NCI-H526 (cell line): ENCODE measurements at regions not wholly inside any gene's neighbourhood (a gene's known extent, or its start where the extent isn't known, plus 50 kb on each side); places are given as distances from the start of the nearest gene placed in this dataset.

Experiments used
- DNase-seq, 2 experiments: peaks; one replicate each; lab custom pipeline; 2025; lab: John Stamatoyannopoulos, UW

DNA sequence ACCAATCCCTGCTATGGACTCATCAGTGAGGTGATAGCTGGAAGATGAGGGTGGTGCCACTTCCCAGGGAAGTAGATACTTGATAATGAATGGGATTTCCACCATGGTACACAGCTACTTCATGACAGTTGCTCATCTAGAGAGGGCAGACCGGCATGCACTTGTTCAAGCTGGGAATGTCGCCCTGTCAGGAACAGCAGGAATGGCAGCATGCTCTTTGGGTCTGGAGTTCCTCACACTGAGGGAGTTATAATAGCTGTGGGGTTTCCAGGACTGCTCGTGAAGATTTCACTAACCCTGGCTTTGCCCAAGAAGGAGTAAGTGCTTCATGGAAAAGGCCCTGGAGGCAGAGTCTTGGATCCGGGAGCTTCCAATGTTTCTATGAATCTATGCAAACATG, 129.2 kb downstream of the PSMG1 start:
- no peak for DNase-seq

DNA sequence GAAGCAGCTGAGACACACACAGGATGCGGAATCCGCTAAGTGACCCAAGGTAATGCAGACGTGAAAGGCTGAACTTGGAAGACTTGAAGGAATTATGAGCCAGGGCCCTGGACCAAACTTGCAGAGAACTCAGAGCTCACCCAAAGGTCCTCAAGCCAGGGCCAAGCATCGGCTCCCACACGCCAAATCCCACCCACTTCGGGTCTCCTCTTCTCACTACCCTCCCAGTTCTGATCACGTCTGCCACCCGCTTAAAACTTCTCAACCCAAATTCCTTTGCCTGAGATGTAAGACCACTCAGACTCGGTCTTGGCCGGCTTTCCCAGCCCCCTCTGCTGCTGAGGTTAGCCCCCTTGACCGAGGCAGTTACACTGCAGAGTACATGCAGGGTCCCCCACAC, 130.1 kb downstream of the PSMG1 start:
- DNase-seq = no peak

DNA sequence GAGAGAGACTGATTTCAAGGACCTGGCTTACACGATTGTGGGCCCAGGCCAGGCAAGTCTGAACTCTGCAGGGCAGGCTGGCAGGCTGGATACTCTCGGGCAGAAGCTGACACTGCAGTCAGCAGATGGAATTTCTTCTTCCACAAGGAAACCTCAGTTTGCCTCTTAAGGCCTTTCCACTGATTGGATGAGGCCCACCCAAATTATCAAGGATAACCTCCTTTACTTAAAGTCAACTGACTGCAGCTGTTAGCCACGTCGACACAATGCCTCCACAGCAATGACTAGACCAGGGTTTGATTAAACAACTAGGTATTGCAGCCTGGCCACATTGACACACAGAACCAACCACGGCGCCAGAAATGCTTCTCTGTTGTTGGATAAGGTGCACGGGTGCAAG, 130.5 kb downstream of the PSMG1 start:
- no peak for DNase-seq

DNA sequence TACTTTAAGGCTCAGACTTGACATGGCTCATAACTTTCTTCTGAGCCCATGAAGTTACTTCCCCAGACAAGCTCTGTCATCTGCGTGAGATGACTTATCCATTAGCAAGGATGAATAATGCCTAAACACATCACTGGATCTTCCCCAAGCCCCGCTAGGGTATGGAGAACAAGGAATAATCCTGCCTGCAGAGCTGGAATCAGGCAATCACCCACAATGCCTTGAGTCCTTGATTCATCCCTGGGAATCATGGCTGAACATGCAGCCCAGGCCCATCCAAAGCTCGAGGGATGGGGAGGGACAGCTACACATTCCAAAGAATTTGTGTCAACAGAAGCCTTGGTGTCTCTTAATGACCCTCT, 131.7 kb downstream of the PSMG1 start:
- DNase-seq = no peak

DNA sequence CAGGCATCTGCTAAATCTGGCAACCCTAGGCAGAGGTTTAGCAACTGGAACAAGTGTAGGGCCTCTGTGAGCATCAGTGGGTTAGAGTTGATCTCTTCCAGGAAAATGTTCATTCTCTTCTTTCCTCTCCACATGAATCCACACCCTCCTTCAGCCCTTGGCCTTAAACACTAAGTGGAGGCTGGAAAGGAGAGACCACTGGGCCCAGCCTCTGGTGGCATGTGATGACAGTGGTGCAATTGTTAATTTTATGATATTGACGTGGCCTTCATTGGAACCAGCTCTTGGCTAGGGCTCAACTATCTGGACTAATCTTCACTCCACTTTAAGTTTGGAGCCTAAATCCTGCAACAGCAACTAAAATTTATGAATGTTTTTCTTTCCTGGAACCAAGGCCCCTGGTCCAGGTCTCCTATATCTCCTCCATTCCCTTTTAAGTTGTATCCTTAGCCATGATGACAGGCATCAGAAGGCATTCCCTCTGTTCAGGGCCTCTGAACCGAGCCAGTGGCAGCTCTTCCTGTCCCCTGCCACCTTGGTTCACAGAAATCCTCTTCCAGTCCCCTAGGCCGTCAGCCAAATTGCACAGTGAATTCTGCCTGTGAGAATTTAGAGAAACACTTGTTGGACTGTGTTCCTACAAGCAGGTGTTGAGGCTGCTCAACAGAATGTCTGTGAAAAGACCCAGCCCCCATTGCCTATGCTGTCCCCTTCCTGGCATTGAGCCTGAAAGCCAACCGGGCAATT, 132.2 kb downstream of the PSMG1 start:
- DNase-seq = no peak

DNA sequence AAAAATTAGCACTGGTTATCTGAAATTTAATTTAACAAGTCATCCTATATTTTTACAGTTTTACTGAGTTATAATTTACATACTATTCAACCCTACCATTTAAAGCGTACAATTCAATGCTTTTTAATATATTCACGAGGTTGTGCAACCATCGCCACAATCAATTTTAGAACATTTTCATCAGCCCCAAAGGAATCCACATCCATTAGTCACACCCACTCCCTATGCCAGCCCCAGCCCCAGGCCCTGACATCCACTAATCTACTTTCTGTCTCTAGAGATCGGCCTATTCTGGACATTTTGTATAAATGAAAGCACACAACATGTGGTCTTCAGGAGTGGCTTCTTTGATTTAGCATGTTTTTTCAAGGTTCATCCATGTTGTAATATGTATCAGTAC, 134.7 kb downstream of the PSMG1 start:
- DNase-seq = no peak

DNA sequence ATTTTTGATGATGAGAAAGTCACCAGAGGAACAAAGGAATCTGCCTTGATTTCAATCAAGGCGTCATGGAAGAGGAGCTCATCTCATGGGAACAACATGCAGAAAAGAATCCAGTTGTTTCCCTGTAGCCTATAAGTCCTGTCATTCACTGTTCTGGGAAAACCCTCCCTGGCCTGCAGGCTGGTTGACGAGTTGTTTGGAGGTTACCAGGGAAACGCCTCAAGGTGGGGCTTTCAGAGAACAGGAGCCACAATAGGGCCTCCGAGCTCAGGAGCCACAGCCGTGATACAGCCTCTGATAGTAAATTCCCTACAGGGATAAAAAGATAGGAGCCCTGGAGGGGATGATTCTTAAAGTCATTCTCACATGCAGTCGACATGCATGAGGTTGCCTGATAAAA, 135.2 kb downstream of the PSMG1 start:
- DNase-seq = peak in 1 of 2 experiments; percentile 19

DNA sequence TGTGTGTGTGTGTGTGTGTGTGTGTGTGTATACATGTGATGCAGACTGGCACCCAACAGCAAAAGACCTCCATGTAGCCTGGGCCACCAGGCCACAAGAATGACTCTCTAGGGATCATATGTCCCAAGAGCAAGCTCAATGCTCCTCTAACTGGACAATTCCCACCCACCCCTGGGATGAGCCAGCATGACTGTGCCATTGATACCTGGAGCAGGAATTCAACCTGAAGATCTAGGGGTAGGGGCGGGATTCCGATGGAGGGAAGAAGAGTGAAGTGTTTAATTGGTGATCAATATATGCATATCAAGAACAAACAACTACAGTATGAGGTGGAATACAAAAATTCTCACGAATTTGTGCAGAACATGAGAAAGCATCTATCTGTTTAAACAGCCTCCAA, 136.2 kb downstream of the PSMG1 start:
- DNase-seq = no peak

DNA sequence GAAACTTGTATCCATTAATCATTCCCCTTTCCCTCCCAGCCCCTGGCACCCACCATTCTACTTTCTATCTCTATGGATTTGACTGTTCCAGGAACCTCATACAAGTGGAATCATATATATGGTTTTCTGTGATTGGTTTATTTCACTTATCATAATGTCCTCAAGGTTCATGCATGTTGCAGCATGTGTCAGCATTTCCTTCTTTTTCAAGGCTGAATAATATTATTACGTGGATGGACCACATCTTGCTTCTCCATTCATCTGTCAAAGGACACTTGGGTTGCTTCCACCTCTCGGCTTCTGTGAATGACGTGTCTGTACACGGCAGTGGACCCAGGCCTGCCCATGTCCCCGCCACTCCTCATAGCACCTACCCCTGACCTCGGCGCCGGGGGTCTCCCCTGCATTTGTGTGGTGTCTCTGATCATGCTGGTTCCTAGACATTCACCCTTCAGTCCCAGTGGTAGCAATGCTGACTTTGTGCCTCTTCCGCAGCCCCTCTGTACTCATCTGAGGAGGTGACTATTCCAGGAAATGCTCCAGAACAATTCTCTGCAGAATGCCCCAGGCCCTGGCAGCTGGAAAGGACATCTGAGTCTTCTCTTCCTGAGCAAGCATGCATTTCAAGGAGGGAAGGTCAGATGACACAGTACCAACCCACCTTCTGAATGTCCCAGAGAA, 136.9 kb downstream of the PSMG1 start:
- no peak for DNase-seq

DNA sequence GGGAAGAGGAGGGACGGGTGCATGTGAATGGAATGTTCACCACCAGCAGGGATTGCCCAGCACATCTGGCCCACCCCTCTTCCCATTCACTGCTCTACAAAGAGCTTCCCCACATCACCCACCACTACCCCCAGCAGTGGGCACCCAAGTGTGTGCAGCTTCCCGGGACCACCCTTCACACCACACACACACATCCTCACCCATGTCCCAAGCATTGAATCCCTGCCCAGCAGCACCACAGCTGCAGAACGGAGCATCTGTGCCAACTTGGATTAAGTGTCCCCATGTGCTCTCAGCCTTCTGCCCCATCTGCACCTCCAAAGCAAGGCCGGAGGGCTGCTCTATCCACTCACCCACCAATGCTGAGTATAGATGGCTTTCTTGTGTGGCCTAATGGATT, 141.4 kb downstream of the PSMG1 start:
- DNase-seq = no peak

DNA sequence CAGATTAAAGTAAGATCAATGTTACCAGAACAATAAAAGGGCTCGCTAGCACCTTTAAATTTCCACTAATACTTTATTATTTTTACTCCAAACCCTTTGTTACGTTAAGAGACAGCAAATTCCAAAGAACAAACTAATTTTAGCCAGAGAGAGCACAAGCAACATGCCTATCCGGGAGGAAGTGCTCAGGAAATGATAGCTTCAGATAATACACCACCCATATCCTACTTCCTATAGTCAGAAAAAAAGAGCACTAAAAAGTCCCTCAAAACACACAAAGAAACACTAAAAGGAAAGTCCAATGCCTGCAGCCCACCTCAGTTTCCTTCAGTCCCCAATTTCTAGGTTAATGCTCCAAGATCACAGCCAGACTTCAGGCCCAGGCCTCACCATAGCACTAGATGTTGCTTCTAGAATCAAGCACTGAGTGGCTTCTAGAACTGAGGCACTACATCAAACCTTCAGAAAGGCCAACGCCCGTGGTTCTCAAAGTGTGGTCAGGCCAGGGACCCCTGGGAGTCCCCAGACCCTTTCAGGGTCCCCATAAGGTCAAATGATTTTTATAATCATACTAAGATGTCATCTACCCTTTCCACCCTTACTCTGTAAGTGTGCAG, 142.6 kb downstream of the PSMG1 start:
- no peak for DNase-seq

DNA sequence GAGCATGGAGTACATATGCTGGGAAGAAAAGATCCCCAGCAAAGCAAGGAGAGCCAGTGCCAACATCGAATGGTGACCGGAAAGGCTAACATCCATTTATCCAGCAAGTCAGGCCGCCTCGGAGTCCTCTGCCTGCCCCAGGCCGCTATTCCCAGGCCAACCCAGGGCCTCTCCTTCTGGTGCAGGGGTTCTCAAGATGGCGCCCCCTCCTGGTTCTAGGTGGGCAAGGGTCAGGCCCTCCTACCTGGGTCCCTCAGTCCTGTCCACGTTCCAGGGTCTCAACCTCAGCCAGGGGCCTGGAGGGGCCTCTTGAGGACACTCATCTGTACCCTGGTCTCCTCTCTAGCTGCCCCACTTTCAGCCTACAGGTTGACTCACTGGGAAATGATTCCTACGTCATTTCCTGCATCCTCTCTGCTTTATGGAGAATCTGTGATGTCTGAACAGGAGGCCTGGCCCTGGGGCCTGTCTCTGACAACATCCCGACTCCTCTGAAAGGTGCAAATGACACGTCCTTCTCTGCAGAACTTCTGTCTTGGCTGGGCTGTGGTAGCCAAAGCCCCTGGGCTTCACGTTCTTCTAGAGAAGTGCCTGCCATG, 145.3 kb downstream of the PSMG1 start:
- DNase-seq = no peak

DNA sequence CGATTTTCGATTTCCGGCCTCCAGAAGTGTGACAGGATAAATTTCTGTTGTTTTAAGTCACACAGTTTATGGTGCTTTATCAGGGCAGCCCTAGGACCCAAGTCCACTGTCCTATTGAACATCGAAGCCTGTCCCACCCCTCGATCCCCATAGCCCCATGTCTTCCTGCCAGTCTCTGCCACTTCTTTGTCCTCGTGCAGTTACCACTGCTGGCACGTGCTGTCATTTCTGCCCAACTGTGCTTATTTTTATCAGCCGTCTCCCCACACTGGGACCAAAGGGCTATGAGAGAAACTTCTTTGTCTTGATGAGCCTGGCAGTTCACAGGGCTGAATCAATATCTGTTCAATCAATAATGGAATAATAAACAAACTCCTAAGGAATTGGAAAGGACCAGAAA, 146.7 kb downstream of the PSMG1 start:
- DNase-seq = no peak

DNA sequence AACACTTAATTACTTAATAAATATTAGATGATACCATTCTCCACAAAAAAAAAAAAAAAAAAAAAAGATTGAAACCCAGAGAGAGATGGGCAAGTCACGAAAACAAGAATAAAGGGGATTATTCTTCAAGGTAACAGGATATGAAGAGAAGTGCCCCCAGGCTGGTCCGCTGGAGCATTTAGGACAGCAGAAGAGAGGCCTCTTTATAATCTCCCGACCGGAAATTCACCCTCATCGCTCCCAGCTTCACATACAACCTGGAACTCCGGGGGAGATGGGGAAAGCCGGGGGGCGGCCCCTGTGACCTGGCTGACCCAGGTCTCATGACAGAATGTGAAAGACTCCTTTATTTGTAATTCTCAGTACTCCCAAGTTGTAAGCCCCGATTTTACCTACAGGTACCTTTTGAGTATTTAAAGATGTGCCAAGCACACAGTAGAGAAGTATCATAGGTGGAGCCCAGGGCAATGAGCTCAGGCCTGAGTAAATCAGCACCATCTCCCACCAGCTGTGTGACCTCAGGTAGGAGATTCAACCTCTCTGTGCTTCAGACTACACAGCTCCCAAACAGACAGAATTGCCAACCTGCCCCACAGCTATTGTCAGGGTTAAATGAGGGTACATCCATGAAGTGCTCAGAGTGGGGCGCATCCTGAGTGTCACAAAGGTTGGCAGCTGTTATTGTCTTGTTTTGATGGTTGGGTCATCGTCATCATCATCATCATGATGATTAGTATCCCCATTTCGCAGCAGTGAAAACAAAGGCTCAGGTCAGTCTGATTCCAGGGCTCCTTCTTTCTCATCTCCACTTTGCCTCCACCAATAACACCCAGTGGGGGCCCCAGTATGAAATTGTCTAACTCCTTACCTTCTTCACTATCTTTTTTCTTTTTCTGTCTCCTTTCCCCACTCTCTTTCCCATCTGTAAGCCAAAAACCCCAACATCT, 148.4 kb downstream of the PSMG1 start:
- DNase-seq = no peak

DNA sequence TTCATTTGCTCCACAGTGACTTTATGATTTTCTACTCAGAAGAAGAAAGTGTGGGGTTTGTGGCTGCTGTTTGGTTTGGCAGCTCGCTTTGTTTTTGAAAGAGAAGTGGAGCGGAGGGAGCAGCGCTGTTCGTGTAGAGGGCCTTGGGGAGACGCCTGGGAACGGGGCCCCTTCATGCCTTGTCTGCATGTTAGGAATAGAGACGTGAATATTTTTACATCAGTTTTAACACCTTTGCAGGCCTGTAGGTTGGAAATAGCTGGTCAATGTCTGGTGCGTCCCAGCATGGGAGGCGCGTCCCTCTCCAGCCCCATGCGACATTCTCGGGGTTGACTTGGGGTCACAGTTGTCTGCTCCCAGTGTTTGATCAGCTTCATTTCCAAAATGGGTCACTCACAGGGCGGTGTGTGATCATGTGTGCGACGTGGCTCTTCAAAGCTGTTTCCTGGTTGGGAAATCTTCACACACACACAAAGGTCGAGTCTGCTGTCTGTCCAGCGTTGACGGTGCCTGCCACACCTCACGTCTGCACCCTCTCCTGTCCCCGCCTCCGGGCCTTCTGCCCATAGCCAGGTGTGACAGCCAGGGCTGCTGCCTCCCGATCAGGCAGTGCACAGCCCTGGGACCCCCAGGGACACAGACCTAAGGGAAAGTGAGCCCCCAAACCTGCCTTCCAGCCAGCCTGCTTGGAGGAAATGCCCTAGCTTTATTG, 149.2 kb downstream of the PSMG1 start:
- no peak for DNase-seq

DNA sequence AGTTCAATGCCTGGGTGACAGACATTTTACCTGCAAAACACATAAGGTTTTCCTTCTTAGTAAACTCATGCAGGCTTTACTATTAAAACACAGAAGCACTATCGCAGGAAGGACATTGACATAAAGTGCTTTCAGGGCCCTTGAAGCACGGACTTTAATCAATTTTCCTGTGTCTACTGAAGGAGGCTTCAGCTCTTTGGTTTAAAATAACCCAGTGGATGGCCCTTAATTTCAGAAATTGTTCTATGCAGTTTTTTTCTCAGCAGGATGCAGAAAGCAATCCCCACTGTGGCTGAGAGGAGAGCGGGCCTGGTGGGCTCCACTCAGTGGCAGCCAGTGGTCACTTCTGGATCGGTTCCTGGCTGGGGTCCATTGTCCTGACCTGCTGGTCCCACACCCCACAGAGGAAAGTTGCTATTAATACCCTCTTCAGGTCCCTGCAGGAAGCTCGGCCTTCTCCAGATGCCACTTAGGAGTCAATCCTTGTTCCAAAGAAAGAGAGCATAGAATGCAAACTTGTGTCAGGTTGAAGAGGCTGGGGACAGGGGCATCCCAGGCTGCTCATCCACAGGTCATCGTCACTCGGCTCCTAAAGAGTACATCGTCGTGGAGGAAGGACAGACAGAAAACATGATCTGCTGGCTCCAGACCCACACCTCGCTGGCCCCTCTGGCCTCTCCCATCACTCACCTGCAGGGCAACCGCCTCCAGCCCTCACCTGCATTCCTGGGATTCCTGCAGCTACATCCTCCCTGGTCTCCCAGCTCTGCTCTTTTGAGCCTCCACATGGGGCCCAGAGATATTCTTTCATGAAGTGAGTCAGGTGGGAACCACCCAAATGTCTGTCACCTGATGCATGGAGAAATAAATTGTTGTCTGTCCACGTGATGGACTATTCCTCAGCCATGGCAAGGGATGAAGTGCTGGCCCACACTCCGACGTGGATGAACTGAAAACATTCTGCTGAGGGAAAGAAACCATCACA, 153.1 kb downstream of the PSMG1 start:
- DNase-seq = no peak

DNA sequence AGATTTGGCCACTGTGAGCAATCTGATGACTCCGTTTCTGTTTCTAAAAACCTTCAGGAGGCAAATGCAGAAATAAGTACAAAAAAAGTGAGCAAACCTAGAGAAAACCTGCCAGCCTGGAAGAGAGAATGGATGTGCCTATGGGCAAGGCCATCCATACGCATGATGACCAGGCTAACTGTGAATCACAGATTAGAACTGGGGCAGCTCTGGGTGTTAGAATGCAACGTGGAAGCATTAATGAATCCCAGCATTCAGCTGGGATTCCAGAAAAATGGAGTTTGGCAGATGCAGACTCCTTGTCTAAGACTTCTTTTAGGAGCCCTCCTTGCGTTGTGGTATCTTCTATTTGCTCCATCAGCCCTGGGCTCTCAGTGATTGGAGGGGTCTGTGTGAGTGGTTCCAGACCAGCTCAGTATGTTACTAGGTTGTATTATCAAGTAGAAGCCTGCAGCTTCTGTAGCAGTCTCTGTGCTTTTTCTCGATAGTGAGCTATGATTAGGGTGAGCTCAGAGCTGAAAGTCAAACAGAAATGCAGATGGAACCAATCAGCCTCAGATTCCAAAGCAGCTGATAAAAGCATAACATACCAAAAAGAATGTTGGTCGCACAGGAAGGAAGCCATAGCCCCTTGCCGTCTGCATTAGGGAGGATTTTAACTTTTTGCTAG, 154.0 kb downstream of the PSMG1 start:
- no peak for DNase-seq

DNA sequence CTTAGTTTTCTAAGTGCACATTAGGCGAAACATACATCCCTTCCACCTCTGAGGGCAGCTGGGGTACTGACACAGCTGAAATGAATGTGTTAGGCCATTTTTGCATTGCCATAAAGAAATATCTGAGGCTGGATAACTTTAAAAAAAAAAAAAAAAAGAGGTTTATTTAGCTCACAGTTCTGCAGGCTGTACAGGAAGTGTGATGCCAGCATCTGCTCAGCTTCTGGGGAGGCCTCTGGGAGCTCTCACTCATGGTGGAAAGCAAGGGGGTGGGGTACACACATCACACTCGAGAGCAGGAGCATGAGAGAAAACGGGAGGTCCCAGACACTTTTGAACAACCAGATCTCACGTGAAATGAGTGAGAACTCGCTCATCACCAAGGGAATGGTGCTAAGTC, 158.1 kb downstream of the PSMG1 start:
- no peak for DNase-seq

DNA sequence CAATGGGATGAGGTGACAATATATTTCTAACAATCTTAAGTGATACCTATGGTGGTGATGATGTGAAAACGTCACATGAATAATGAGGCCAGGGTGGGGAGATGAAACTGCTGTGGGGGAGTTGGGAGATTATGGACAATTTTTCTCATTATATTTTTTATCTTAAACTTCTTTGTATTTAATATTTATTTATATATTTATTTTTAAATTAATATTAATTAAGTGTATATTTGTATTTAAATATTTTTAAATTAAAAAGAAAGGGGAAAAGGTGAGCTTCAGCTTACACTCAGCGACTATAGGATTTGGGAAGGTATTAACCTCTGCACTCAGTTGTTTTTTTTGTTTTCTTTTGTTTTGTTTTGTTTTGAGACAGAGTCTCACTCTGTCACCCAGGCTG, 158.7 kb downstream of the PSMG1 start:
- no peak for DNase-seq
